Endothelial cell (in vitro differentiated cells): ENCODE measurements at regions not wholly inside any gene's neighbourhood (a gene's known extent, or its start where the extent isn't known, plus 50 kb on each side); places are given as distances from the start of the nearest gene placed in this dataset.

Source experiments
- DNase-seq: peaks from one replicate; pipeline ENCODE4 v3.0.0; 2021; ENCODE audit warnings: low spot score
- H3K27ac Mint-ChIP-seq: one replicate; pipeline ENCODE4 v1.8.0; 2021; ENCODE audit warnings: mixed read lengths, inconsistent platforms; ENCODE audit not compliant: unreplicated experiment
- H3K27me3 Mint-ChIP-seq: one replicate; pipeline ENCODE4 v1.8.0; 2021; ENCODE audit warnings: mild to moderate bottlenecking, moderate library complexity, mixed read lengths, inconsistent platforms; ENCODE audit not compliant: unreplicated experiment
- H3K36me3 Mint-ChIP-seq: one replicate; pipeline ENCODE4 v1.8.0; 2021; ENCODE audit warnings: mild to moderate bottlenecking, low read depth, mixed read lengths, inconsistent platforms; ENCODE audit not compliant: unreplicated experiment
- H3K4me1 Mint-ChIP-seq: one replicate; pipeline ENCODE4 v1.8.0; 2021; ENCODE audit warnings: mild to moderate bottlenecking, mixed read lengths, inconsistent platforms; ENCODE audit not compliant: unreplicated experiment
- H3K4me3 Mint-ChIP-seq: one replicate; pipeline ENCODE4 v1.8.0; 2021; ENCODE audit warnings: mild to moderate bottlenecking, mixed read lengths, inconsistent platforms; ENCODE audit not compliant: unreplicated experiment
- H3K9me3 Mint-ChIP-seq: one replicate; pipeline ENCODE4 v1.8.0; 2021; ENCODE audit warnings: mixed read lengths, inconsistent platforms; ENCODE audit not compliant: unreplicated experiment
- CTCF ChIP-seq: fragments of 200-600 bp; sonication (generic); IDR thresholded peaks from one replicate; pipeline ENCODE4 v1.5.0; 2021; ENCODE audit warnings: antibody characterized with exemption; ENCODE audit not compliant: unreplicated experiment

GRCh38 chr6:100322886-100323285 is 141.8 kb downstream of the SIM1 start:
- DNase-seq = no peak
- Mint-ChIP-seq H3K4me1 (no peaks in the 10 kb centered on the region), H3K36me3 (no peaks in the 10 kb centered on the region), H3K27ac (no peak overlapping the region), H3K4me3 (no peak overlapping the region), H3K9me3 (no peaks in the 10 kb centered on the region), H3K27me3 (no peaks in the 10 kb centered on the region)
- no peak for TF ChIP-seq CTCF

GRCh38 chr6:100320686-100321085 is 144.0 kb downstream of the SIM1 start:
- no peak for DNase-seq
- H3K9me3 Mint-ChIP-seq = no peaks in the 10 kb centered on the region
- TF ChIP-seq CTCF = no peak
- no peak overlapping the region for H3K27ac Mint-ChIP-seq
- H3K36me3 Mint-ChIP-seq = no peaks in the 10 kb centered on the region
- no peaks in the 10 kb centered on the region for H3K27me3 Mint-ChIP-seq
- H3K4me3 Mint-ChIP-seq = no peak overlapping the region
- H3K4me1 Mint-ChIP-seq = no peaks in the 10 kb centered on the region

- TF ChIP-seq CTCF = no peak
- DNase-seq = no peak
- no peaks in the 10 kb centered on the region for H3K36me3 Mint-ChIP-seq
- no peak overlapping the region for H3K27ac Mint-ChIP-seq
- H3K4me1 Mint-ChIP-seq = peaks cover 5% of the 10 kb centered on the region
- no peaks in the 10 kb centered on the region for H3K9me3 Mint-ChIP-seq
- H3K4me3 Mint-ChIP-seq = no peak overlapping the region
- H3K27me3 Mint-ChIP-seq = no peaks in the 10 kb centered on the region
Measured at GRCh38 chr6:100317031-100317430, 147.7 kb downstream of the SIM1 start.

GRCh38 chr6:100314186-100314585 is 150.5 kb downstream of the SIM1 start:
- no peak for TF ChIP-seq CTCF
- no peak overlapping the region for H3K4me3 Mint-ChIP-seq
- H3K27ac Mint-ChIP-seq = no peak overlapping the region

GRCh38 chr6:100311707-100312251 is 152.9 kb downstream of the SIM1 start:
- Mint-ChIP-seq H3K4me1 (peaks cover 5% of the 10 kb centered on the region), H3K9me3 (no peaks in the 10 kb centered on the region), H3K27me3 (no peaks in the 10 kb centered on the region), H3K36me3 (no peaks in the 10 kb centered on the region), H3K27ac (no peak overlapping the region), H3K4me3 (no peak overlapping the region)
- no peak for TF ChIP-seq CTCF
- no peak for DNase-seq

More at GRCh38 chr6:100314186-100314585, 150.5 kb downstream of the SIM1 start:
- H3K36me3 Mint-ChIP-seq = no peaks in the 10 kb centered on the region
- DNase-seq = no peak
- H3K27me3 Mint-ChIP-seq = no peaks in the 10 kb centered on the region
- no peaks in the 10 kb centered on the region for H3K9me3 Mint-ChIP-seq
- peaks cover 5% of the 10 kb centered on the region for H3K4me1 Mint-ChIP-seq
